Adrenal gland (tissue), 5 donors: ENCODE measurements at regions not wholly inside any gene's neighbourhood (a gene's known extent, or its start where the extent isn't known, plus 50 kb on each side); places are given as distances from the start of the nearest gene placed in this dataset.

ENCODE experiments used
- POLR2A ChIP-seq, 2 donors: fragments of 450-650 bp; IDR thresholded peaks; one replicate each; pipeline ENCODE4 v1.6.1; 2017; ENCODE audit warnings: antibody characterized with exemption in 2 of 2, mild to moderate bottlenecking in 2 of 2, moderate library complexity in 1 of 2
- TF ChIP-seq, protein P1 (sequence below), 6 experiments: fragments of 450-650 bp in 4 of 6; fragments of 200-600 bp in 2 of 6; sonication (generic) in 1 of 6; IDR thresholded peaks; 1 replicate in 5 of 6; 2 replicates in 1 of 6; pipeline versions ENCODE4 v1.5.1 to v1.8.0; 2016 to 2021; ENCODE audit warnings: antibody characterized with exemption in 6 of 6, mild to moderate bottlenecking in 2 of 6, moderate library complexity in 1 of 6
- donor health status: DM: no; HTN: no; CAD: no.

- TF ChIP-seq POLR2A (IDR thresholded peaks at IDR 0.05) = no peak
- TF ChIP-seq, protein P1, sequence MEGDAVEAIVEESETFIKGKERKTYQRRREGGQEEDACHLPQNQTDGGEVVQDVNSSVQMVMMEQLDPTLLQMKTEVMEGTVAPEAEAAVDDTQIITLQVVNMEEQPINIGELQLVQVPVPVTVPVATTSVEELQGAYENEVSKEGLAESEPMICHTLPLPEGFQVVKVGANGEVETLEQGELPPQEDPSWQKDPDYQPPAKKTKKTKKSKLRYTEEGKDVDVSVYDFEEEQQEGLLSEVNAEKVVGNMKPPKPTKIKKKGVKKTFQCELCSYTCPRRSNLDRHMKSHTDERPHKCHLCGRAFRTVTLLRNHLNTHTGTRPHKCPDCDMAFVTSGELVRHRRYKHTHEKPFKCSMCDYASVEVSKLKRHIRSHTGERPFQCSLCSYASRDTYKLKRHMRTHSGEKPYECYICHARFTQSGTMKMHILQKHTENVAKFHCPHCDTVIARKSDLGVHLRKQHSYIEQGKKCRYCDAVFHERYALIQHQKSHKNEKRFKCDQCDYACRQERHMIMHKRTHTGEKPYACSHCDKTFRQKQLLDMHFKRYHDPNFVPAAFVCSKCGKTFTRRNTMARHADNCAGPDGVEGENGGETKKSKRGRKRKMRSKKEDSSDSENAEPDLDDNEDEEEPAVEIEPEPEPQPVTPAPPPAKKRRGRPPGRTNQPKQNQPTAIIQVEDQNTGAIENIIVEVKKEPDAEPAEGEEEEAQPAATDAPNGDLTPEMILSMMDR (IDR thresholded peaks at IDR 0.05) = no peak
Measured at GRCh38 chr6:105803442-105803841, 282.7 kb upstream of the PRDM1 start.
